ENCODE measurements at regions not wholly inside any gene's neighbourhood (a gene's known extent, or its start where the extent isn't known, plus 50 kb on each side); places are given as distances from the start of the nearest gene placed in this dataset.

- TF ChIP-seq CTCF (IDR thresholded peaks at IDR 0.05) (no peak), POLR2A (IDR thresholded peaks at IDR 0.05) (no peak)
These were observed 654.0 kb downstream of the COL12A1 start for GRCh38 chr6:74551896-74552295.
